IMR-90 (cell line): ENCODE measurements at regions not wholly inside any gene's neighbourhood (a gene's known extent, or its start where the extent isn't known, plus 50 kb on each side); places are given as distances from the start of the nearest gene placed in this dataset.

ENCODE experiments used
- ATAC-seq: fragments of 200-7000 bp; cut with Tn5 transposase; 2 replicates; pipeline ENCODE4 v1.9.1; 2020; ENCODE audit warnings: low read depth, mild to moderate bottlenecking, moderate library complexity
- BruUV-seq: library from RNA; stranded (reverse); fragments of 400-500 nt; replicated peaks from 2 replicates; lab custom pipeline; 2021; lab: Mats Ljungman, UMichigan
- CTCF ChIA-PET: fragments of 300-600 bp; formaldehyde crosslinking; extraction: SDS; loops from one replicate; lab custom pipeline; 2021; ENCODE audit warnings: antibody characterized with exemption; lab: Yijun Ruan, JAX
- POLR2A ChIA-PET: fragments of 300-600 bp; sonication (Branson Sonifier 250); formaldehyde crosslinking; loops from one replicate; lab custom pipeline; 2022; ENCODE audit warnings: antibody characterized with exemption; ENCODE audit not compliant: unreplicated experiment; lab: Charles Lee
- DNase-seq: peaks from one replicate; pipeline ENCODE4 v3.0.0; 2013
- H2AFZ ChIP-seq: replicated peaks from 2 replicates; pipeline ENCODE3; 2013; ENCODE audit warnings: low read length, mild to moderate bottlenecking; ENCODE audit not compliant: poor library complexity
- H2AK5ac ChIP-seq: 2 replicates; pipeline ENCODE4 v1.6.1; 2013; ENCODE audit warnings: low read depth, low read length, inconsistent platforms
- H2AK9ac ChIP-seq: replicated peaks from 2 replicates; pipeline ENCODE3; 2013; ENCODE audit warnings: mild to moderate bottlenecking, low read depth, low read length, moderate library complexity; ENCODE audit not compliant: poor library complexity
- H2BK120ac ChIP-seq: 2 replicates; pipeline ENCODE4 v1.6.1; 2013; ENCODE audit warnings: low read depth, low read length, inconsistent platforms
- H2BK15ac ChIP-seq: 3 replicates; pipeline ENCODE4 v1.6.1; 2013; ENCODE audit warnings: low read depth, low read length, inconsistent platforms
- H2BK20ac ChIP-seq: 2 replicates; pipeline ENCODE4 v1.6.1; 2013; ENCODE audit warnings: low read depth, mild to moderate bottlenecking, inconsistent platforms, low read length, moderate library complexity
- H2BK5ac ChIP-seq: 2 replicates; pipeline ENCODE4 v1.6.1; 2013; ENCODE audit warnings: mild to moderate bottlenecking, low read depth, low read length, inconsistent platforms; ENCODE audit not compliant: poor library complexity, severe bottlenecking
- H3K14ac ChIP-seq: replicated peaks from 2 replicates; pipeline ENCODE4 v1.6.1; 2013; ENCODE audit warnings: low read depth, low read length, inconsistent platforms
- H3K18ac ChIP-seq: 2 replicates; pipeline ENCODE4 v1.6.1; 2013; ENCODE audit warnings: low read depth, low read length, control low read depth
- H3K23ac ChIP-seq: 2 replicates; pipeline ENCODE4 v1.6.1; 2013; ENCODE audit warnings: low read depth, low read length, inconsistent platforms
- H3K27ac ChIP-seq: 2 replicates; pipeline ENCODE4 v1.5.1; 2013; ENCODE audit warnings: mild to moderate bottlenecking, control low read depth, low read length; ENCODE audit not compliant: insufficient read depth
- H3K27me3 ChIP-seq: 2 replicates; pipeline ENCODE4 v1.6.1; 2013; ENCODE audit warnings: low read length; ENCODE audit not compliant: control insufficient read depth, insufficient read depth
- H3K36me3 ChIP-seq: 2 replicates; pipeline ENCODE4 v1.6.1; 2013; ENCODE audit warnings: low read length, mixed read lengths; ENCODE audit not compliant: control insufficient read depth, insufficient read depth
- H3K4ac ChIP-seq: 2 replicates; pipeline ENCODE4 v1.6.1; 2013; ENCODE audit warnings: low read depth, low read length, inconsistent platforms
- H3K4me1 ChIP-seq: 2 replicates; pipeline ENCODE4 v1.6.1; 2013; ENCODE audit warnings: low read length, mixed read lengths; ENCODE audit not compliant: control insufficient read depth, insufficient read depth
- H3K4me2 ChIP-seq: 2 replicates; pipeline ENCODE4 v1.6.1; 2013; ENCODE audit warnings: low read depth, mild to moderate bottlenecking, control low read depth, low read length, moderate library complexity
- H3K4me3 ChIP-seq: 2 replicates; pipeline ENCODE4 v1.5.1; 2013; ENCODE audit warnings: low read depth, mild to moderate bottlenecking, control low read depth, low read length, moderate library complexity; ENCODE audit not compliant: insufficient read depth
- H3K56ac ChIP-seq: 2 replicates; pipeline ENCODE4 v1.6.1; 2013; ENCODE audit warnings: low read length, inconsistent platforms; ENCODE audit not compliant: insufficient read depth; ENCODE audit errors: extremely low read depth
- H3K79me1 ChIP-seq, 2 experiments: 2 replicates each; pipeline ENCODE4 v1.6.1; 2013; ENCODE audit warnings: low read length in 2 of 2, inconsistent platforms in 1 of 2, low read depth in 1 of 2
- H3K9ac ChIP-seq: 2 replicates; pipeline ENCODE4 v1.6.1; 2013; ENCODE audit warnings: low read depth, low read length, control low read depth
- H3K9me1 ChIP-seq: 2 replicates; pipeline ENCODE4 v1.6.1; 2013; ENCODE audit warnings: low read length, inconsistent platforms; ENCODE audit not compliant: insufficient read depth
- H3K9me3 ChIP-seq: 2 replicates; pipeline ENCODE4 v1.6.1; 2013; ENCODE audit warnings: low read length; ENCODE audit not compliant: control insufficient read depth, insufficient read depth
- H4K20me1 ChIP-seq: 2 replicates; pipeline ENCODE4 v1.6.1; 2013; ENCODE audit warnings: low read length, inconsistent platforms; ENCODE audit not compliant: insufficient read depth
- H4K5ac ChIP-seq: 2 replicates; pipeline ENCODE4 v1.6.1; 2013; ENCODE audit warnings: mild to moderate bottlenecking, low read depth, low read length, control low read depth
- H4K8ac ChIP-seq, 2 experiments: 2 replicates each; pipeline ENCODE4 v1.6.1; 2013; ENCODE audit warnings: low read depth in 2 of 2, low read length in 2 of 2, control low read depth in 1 of 2, inconsistent platforms in 1 of 2
- H4K91ac ChIP-seq: 2 replicates; pipeline ENCODE4 v1.6.1; 2013; ENCODE audit warnings: low read depth, low read length, inconsistent platforms; ENCODE audit not compliant: insufficient read depth
- BHLHE40 ChIP-seq: fragments of 150-350 bp; IDR thresholded peaks from 2 replicates; pipeline ENCODE4 v1.6.1; 2016; ENCODE audit warnings: mild to moderate bottlenecking, low read depth, low read length
- MAFK ChIP-seq: IDR thresholded peaks from 2 replicates; pipeline ENCODE4 v1.6.1; 2012; ENCODE audit warnings: low read depth, low read length, improper control_type of control experiment
- RFX5 ChIP-seq: IDR thresholded peaks from 2 replicates; pipeline ENCODE4 v1.8.0; 2012; ENCODE audit warnings: low read depth, mild to moderate bottlenecking, low read length, moderate library complexity
- WGBS, 2 experiments: methylation state at CpG; one replicate each; pipeline versions ENCODE4 v1.1.5 to v1.1.7; 2013; ENCODE audit warnings: missing lambda C conversion rate in 2 of 2; ENCODE audit not compliant: insufficient read length in 1 of 2; ENCODE audit errors: extremely low coverage in 2 of 2; 5-methylcytosine and 5-hydroxymethylcytosine counted together
- dilution Hi-C: fragments of 300-500 bp; cut with HindIII; formaldehyde crosslinking; loops from one replicate; pipeline ENCODE4 v1.14.3; 2018; ENCODE audit warnings: low sequenced_read_pairs; ENCODE audit not compliant: unreplicated experiment
- in situ Hi-C: fragments of 300-500 bp; cut with MboI; formaldehyde crosslinking; loops from 3 replicates; pipeline ENCODE4 v1.14.3; 2019; ENCODE audit warnings: low sequenced_read_pairs, inconsistent platforms, mixed read lengths
- intact Hi-C: fragments of 100-400 bp; cut with micrococcal nuclease; formaldehyde crosslinking; loops from 2 replicates; pipeline ENCODE4 v1.10.0; 2022

DNA sequence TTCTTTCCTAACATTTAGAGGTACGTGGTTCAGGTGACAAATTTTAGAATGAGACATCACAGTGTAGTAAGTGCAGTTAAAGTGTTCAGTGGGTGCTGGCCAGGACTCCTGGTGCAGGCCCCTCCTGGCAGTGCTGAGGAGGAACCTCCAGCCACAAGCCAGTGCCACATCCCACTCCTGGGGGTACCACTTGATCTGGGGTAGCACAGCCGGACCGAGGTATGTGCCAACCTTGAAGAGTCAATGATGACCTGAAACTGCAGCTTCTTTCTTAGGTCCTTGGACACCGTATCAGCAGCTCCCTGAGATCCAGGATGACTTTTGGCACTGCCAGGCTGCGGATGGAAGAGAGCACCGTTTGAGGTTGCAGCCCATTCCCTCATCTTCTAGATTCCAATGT lies 310.4 kb upstream of the IRX4 start:
- Histone ChIP-seq H3K36me3 (no peaks in the 10 kb centered on the region), H2AK5ac (no peak overlapping the region), H3K27me3 (no peaks in the 10 kb centered on the region), H3K4ac (no peak overlapping the region), H3K14ac (no peak overlapping the region), H3K9me3 (peaks cover 30% of the 10 kb centered on the region), H2BK120ac (no peak overlapping the region), H3K4me1 (no peaks in the 10 kb centered on the region), H2AK9ac (no peak overlapping the region), H3K4me3 (no peak overlapping the region), H3K9me1 (no peaks in the 10 kb centered on the region), H2BK15ac (no peak overlapping the region), H4K8ac (no peak overlapping the region), H3K27ac (no peak overlapping the region), H2BK5ac (no peak overlapping the region), H4K20me1 (no peaks in the 10 kb centered on the region), H3K56ac (no peak overlapping the region), H3K9ac (no peak overlapping the region), H2AFZ (no peak overlapping the region), H4K5ac (no peak overlapping the region), H2BK20ac (no peak overlapping the region), H3K23ac (no peak overlapping the region), H3K4me2 (no peak overlapping the region), H3K18ac (no peak overlapping the region), H4K91ac (no peak overlapping the region), H3K79me1 (no peaks in the 10 kb centered on the region)
- BruUV-seq: no TSS peak
- no peak for DNase-seq
- in situ Hi-C loops (no loop called here), intact Hi-C loops (no loop called here), dilution Hi-C loops (no loop called here)
- TF ChIP-seq BHLHE40 (no peak), MAFK (no peak), RFX5 (no peak)
- 22% methylated on average over 3 of the region's 6 CpGs; no CpG with 5 or more reads in 1 of the 2 experiments for WGBS, 2 experiments
- CTCF ChIA-PET: no interaction called here
- POLR2A ChIA-PET: no interaction called here
- ATAC-seq: no peak
